ENCODE measurements at regions not wholly inside any gene's neighbourhood (a gene's known extent, or its start where the extent isn't known, plus 50 kb on each side); places are given as distances from the start of the nearest gene placed in this dataset.

DNA sequence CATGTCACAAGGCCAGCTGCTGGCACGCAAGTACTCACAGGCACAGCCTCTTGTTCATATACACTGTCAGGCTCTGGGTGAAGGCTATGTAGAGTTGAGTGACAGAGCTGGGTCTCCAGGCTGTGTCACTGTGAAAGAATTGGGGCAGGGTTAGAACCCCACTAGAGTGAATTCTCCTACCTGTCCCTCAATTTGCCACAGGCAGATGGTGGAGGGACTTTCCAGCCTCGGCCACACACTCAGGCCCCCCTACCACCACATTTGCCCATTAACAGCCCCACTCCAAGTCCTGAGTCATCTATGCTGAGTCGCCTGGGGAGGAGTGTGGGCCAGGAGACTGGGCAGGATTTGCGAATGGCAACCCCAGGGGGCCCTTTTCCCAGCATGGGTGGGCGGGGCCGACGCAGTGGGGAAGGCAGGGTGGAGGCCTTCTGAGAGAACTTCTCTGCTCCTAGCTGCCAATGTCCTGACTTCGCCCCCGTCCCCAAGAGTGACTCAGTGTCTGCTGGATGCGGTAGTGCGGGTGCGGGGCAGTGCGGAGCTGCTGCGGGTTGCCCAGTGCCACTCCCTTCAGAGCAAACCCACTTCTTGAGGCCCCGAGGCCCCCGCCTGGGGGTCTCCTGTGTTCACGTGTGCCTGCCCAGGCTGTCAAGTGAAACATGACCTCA, 50.3 kb upstream of the PSD2 start:
- TF ChIP-seq EP300 (IDR thresholded peaks at IDR 0.05): no peak
- TF ChIP-seq CTCF (IDR thresholded peaks at IDR 0.05): no peak
- TF ChIP-seq POLR2A (IDR thresholded peaks at IDR 0.05): no peak
